PC-9 (cell line): ENCODE measurements at regions not wholly inside any gene's neighbourhood (a gene's known extent, or its start where the extent isn't known, plus 50 kb on each side); places are given as distances from the start of the nearest gene placed in this dataset.

ENCODE experiments used
- BruUV-seq: library from RNA; stranded (reverse); fragments of 400-500 nt; replicated peaks from 2 replicates; lab custom pipeline; 2021; lab: Mats Ljungman, UMichigan
- CTCF ChIA-PET: fragments of 300-600 bp; sonication (Branson Sonifier 250); formaldehyde crosslinking; loops from one replicate; lab custom pipeline; 2022; ENCODE audit warnings: antibody characterized with exemption; lab: Charles Lee
- POLR2A ChIA-PET: fragments of 300-600 bp; sonication (Branson Sonifier 250); formaldehyde crosslinking; loops from one replicate; lab custom pipeline; 2022; ENCODE audit warnings: antibody characterized with exemption; ENCODE audit not compliant: unreplicated experiment; lab: Charles Lee
- DNase-seq, 2 experiments: peaks; one replicate each; pipeline versions ENCODE4 v3.0.0 to v3.0.0-alpha.2; 2015 to 2022; ENCODE audit warnings: mixed read lengths in 1 of 2
- H2AFZ ChIP-seq: fragments of 200-600 bp; sonication (generic); 2 replicates; pipeline ENCODE4 v1.8.1; 2017; ENCODE audit warnings: antibody characterized with exemption
- H3F3A ChIP-seq: fragments of 200-600 bp; sonication (generic); 2 replicates; pipeline ENCODE4 v1.8.1; 2017; ENCODE audit warnings: antibody characterized with exemption, mild to moderate bottlenecking, low read depth; ENCODE audit not compliant: insufficient read depth
- H3K27ac ChIP-seq: fragments of 200-600 bp; sonication (generic); 2 replicates; pipeline ENCODE4 v1.6.1; 2016; ENCODE audit warnings: mixed run types
- H3K27me3 ChIP-seq: fragments of 200-600 bp; sonication (generic); 2 replicates; pipeline ENCODE4 v1.6.1; 2016; ENCODE audit warnings: low read depth, mixed run types; ENCODE audit not compliant: insufficient read depth
- H3K36me3 ChIP-seq: fragments of 200-600 bp; sonication (generic); 2 replicates; pipeline ENCODE4 v1.6.1; 2016; ENCODE audit warnings: low read depth, mixed run types
- H3K4me1 ChIP-seq: fragments of 200-600 bp; sonication (generic); replicated peaks from 2 replicates; pipeline ENCODE4 v1.6.1; 2016; ENCODE audit warnings: mixed run types; ENCODE audit not compliant: insufficient read depth
- H3K4me2 ChIP-seq: fragments of 200-600 bp; sonication (generic); 2 replicates; pipeline ENCODE4 v1.6.1; 2017; ENCODE audit warnings: mixed run types
- H3K4me3 ChIP-seq: fragments of 200-600 bp; sonication (generic); 2 replicates; pipeline ENCODE4 v1.6.1; 2016; ENCODE audit warnings: mixed run types
- H3K79me2 ChIP-seq: fragments of 200-600 bp; sonication (generic); 2 replicates; pipeline ENCODE4 v1.6.1; 2017; ENCODE audit warnings: low read depth, mixed run types
- H3K9me2 ChIP-seq: fragments of 200-600 bp; sonication (generic); 2 replicates; pipeline ENCODE4 v1.8.1; 2017; ENCODE audit warnings: mild to moderate bottlenecking; ENCODE audit not compliant: insufficient read depth
- H3K9me3 ChIP-seq: fragments of 200-600 bp; sonication (generic); 2 replicates; pipeline ENCODE4 v1.8.1; 2016; ENCODE audit warnings: low read depth; ENCODE audit not compliant: insufficient read depth
- H4K20me1 ChIP-seq: fragments of 200-600 bp; sonication (generic); 2 replicates; pipeline ENCODE4 v1.8.1; 2017; ENCODE audit not compliant: insufficient read depth
- CTCF ChIP-seq: fragments of 200-600 bp; sonication (generic); conservative IDR thresholded peaks from 2 replicates; pipeline ENCODE4 v1.6.1; 2017; ENCODE audit warnings: mixed run types, antibody characterized with exemption, mild to moderate bottlenecking, moderate library complexity
- EZH2 ChIP-seq: fragments of 200-600 bp; sonication (generic); IDR thresholded peaks from 2 replicates; pipeline ENCODE4 v1.8.0; 2017; ENCODE audit warnings: antibody characterized with exemption, low read depth
- intact Hi-C: fragments of 100-400 bp; cut with micrococcal nuclease; formaldehyde crosslinking; loops from one replicate; pipeline ENCODE4 v1.10.0; 2022; ENCODE audit not compliant: unreplicated experiment

- intact Hi-C loops: no loop called here
- ChIA-PET CTCF (no interaction called here), POLR2A (interaction anchor here (0.5 kb wide), 1 partner anchor 269 kb away, joined by 6 read pairs; no protein-coding TSS in a partner anchor)
- H3K27me3 ChIP-seq: no peaks in the 10 kb centered on the region
- no peaks in the 10 kb centered on the region for H3F3A ChIP-seq
- peaks cover 19% of the 10 kb centered on the region; the same call in 1 of the 2 replicates for H3K4me1 ChIP-seq
- 0 out of 2 replicates have a peak, but pooled peaks cover 2% of the 10 kb centered on the region for H3K9me3 ChIP-seq
- no peak overlapping the region for H3K4me3 ChIP-seq
- H3K9me2 ChIP-seq: no peaks in the 10 kb centered on the region
- no peak overlapping the region for H2AFZ ChIP-seq
- no peak overlapping the region for H3K27ac ChIP-seq
- no peak overlapping the region for H3K4me2 ChIP-seq
- no peaks in the 10 kb centered on the region for H3K36me3 ChIP-seq
- DNase-seq: no peak
- no peaks in the 10 kb centered on the region for H3K79me2 ChIP-seq
- TF ChIP-seq CTCF: no peak
- no peak for TF ChIP-seq EZH2
- no peaks in the 10 kb centered on the region for H4K20me1 ChIP-seq
- BruUV-seq: no TSS peak
Observed at GRCh38 chr5:93280518-93280917, 300.5 kb downstream of the NR2F1-AS1 start.

- Histone ChIP-seq H2AFZ (no peak overlapping the region), H3K27ac (no peak overlapping the region), H3K9me3 (peaks cover 2% of the 10 kb centered on the region; the same call in 1 of the 2 replicates), H3K27me3 (no peaks in the 10 kb centered on the region), H3F3A (no peaks in the 10 kb centered on the region), H3K36me3 (no peaks in the 10 kb centered on the region), H3K9me2 (no peaks in the 10 kb centered on the region), H3K4me3 (no peak overlapping the region), H4K20me1 (no peaks in the 10 kb centered on the region), H3K4me2 (no peak overlapping the region), H3K79me2 (no peaks in the 10 kb centered on the region), H3K4me1 (0 out of 2 replicates have a peak, but pooled peaks cover 12% of the 10 kb centered on the region)
- no TSS peak for BruUV-seq
- ChIA-PET POLR2A (no interaction called here), CTCF (no interaction called here)
- DNase-seq: no peak
- intact Hi-C loops: no loop called here
- no peak for TF ChIP-seq CTCF
- TF ChIP-seq EZH2: no peak
Observed at GRCh38 chr5:93279296-93279963, 301.6 kb downstream of the NR2F1-AS1 start.

GRCh38 chr5:93278896-93279295, 302.1 kb downstream of the NR2F1-AS1 start:
- H3K79me2 ChIP-seq: no peaks in the 10 kb centered on the region
- no peak overlapping the region for H3K27ac ChIP-seq
- CTCF ChIA-PET: no interaction called here
- TF ChIP-seq EZH2 (no peak), CTCF (no peak)
- no TSS peak for BruUV-seq
- no peak for DNase-seq
- H2AFZ ChIP-seq: no peak overlapping the region
- no peak overlapping the region for H3K4me3 ChIP-seq
- no peaks in the 10 kb centered on the region for H3K9me2 ChIP-seq
- H3K9me3 ChIP-seq: peaks cover 2% of the 10 kb centered on the region; the same call in 1 of the 2 replicates
- H4K20me1 ChIP-seq: no peaks in the 10 kb centered on the region
- no peaks in the 10 kb centered on the region for H3K27me3 ChIP-seq
- H3K36me3 ChIP-seq: no peaks in the 10 kb centered on the region
- POLR2A ChIA-PET: no interaction called here
- H3F3A ChIP-seq: no peaks in the 10 kb centered on the region
- intact Hi-C loops: no loop called here
- no peak overlapping the region for H3K4me2 ChIP-seq
- H3K4me1 ChIP-seq: 0 out of 2 replicates have a peak, but pooled peaks cover 12% of the 10 kb centered on the region
